ENCODE measurements at regions not wholly inside any gene's neighbourhood (a gene's known extent, or its start where the extent isn't known, plus 50 kb on each side); places are given as distances from the start of the nearest gene placed in this dataset.
A peak's percentile ranks its signal among the peaks of the same experiment; 100 is the strongest.

DNA sequence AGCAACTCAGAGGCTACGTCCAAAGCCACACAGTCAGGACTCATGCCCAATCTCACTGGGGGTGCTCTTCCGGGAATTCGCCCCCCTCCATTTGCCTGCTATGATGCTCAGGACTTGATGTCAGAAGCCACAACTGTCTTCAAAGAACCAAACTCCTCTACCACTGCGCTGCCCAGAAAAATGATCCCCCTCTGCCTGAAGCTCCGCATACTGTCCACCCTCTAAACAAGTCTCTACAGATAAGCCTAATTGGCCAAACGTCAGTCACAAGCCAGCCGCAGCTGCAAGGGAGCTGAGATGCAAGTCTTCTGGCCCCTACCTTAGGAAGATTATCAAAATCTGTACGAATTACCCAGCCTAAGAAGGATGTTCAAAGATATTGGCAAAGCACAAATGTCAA, 294.6 kb downstream of the BUD13 start:
- DNase-seq (ENCODE audit: low spot score) = no peak

- no peak for DNase-seq (ENCODE audit: low spot score)
Measured at GRCh38 chr11:116473790-116474346, 298.9 kb downstream of the BUD13 start.

GRCh38 chr11:116473206-116473769, 299.5 kb downstream of the BUD13 start:
- DNase-seq (ENCODE audit: low spot score) = no peak

GRCh38 chr11:116472651-116473050, 300.1 kb downstream of the BUD13 start:
- DNase-seq (ENCODE audit: low spot score) = no peak

GRCh38 chr11:116471608-116472256, 301.1 kb downstream of the BUD13 start:
- no peak for DNase-seq (ENCODE audit: low spot score)

DNA sequence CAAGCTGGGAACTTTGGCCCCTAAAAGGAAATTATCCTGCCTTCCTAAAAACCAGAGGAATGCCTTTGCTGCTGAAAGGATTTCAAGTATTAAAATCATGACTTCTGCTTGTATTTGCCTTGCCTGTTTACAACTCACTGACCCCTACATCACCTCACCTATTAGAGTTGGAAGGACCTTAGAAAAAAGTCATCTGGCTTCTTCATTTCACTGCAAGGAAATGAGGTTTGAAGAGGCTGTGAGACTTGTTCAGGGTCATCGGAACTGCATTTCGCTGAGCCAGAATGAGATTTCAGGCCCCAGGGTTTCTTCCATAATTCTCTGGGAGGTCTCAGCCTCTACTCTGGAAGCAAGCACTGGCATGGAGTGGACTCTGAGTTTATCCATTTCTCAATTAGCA, 304.1 kb downstream of the BUD13 start:
- no peak for DNase-seq (ENCODE audit: low spot score)

DNA sequence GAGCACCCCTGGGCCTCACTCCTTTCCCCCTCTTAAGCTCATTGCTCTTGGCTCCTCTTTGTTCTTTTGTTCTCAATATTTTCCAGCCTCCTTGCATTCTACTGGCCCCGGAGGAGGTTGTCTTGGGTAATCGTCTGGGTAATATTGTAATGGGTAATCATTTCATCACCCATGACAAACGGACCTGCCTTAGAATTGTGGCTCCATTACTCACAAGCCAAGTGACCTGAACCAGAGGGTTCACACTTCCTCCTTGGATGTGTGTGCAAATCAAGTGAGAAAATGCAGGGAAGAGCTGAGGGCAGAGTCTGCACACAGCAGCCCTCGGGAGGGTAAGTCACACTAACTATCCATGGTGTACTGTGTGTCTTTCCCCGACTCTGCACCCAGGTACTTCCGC, 305.0 kb downstream of the BUD13 start:
- DNase-seq (ENCODE audit: low spot score) = no peak

DNA sequence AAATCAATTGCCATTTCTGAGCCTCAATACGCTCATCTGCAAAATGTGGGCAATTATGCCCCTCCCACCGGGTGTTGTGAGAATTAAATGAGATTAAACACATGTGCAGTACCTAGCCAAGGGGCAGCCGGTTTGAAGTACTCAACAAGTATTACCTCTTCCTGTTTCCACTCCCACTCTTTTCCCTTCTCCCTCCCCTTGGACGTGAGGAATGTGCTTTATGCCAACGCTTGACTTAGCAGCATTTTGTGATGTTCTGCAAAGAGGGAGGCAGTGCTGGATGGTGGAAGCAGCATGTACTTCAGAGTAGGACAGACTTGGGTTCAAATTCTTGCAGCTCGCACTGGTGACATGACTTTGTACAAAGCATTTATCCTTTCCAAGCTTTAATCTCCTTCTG, 306.0 kb downstream of the BUD13 start:
- no peak for DNase-seq (ENCODE audit: low spot score)

- DNase-seq (ENCODE audit: low spot score) = no peak
Measured at GRCh38 chr11:116466191-116466590, 306.6 kb downstream of the BUD13 start.

DNA sequence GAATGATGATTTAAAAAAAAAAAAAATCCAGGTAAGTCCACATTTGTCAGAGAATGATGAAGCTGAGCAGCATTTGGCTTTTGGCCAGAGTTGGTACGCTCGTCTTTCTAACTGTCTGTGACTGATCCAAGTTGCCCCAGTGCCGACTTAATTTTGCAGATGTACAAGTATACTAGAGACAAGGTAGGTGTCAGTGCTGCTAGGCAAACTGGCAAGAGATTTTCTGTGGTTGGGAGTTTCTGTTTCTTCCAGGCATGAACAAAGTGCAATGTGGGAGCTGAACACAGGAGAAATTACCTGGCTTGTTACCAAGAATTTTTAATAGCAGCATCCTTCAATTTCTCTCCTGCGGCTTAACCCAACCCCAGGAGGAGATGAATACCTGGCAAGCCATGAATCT, 307.7 kb downstream of the BUD13 start:
- no peak for DNase-seq (ENCODE audit: low spot score)

GRCh38 chr11:116461789-116462188, 311.0 kb downstream of the BUD13 start:
- no peak for DNase-seq (ENCODE audit: low spot score)

- no peak for DNase-seq (ENCODE audit: low spot score)
Measured at GRCh38 chr11:116460156-116460920, 312.4 kb downstream of the BUD13 start.

DNA sequence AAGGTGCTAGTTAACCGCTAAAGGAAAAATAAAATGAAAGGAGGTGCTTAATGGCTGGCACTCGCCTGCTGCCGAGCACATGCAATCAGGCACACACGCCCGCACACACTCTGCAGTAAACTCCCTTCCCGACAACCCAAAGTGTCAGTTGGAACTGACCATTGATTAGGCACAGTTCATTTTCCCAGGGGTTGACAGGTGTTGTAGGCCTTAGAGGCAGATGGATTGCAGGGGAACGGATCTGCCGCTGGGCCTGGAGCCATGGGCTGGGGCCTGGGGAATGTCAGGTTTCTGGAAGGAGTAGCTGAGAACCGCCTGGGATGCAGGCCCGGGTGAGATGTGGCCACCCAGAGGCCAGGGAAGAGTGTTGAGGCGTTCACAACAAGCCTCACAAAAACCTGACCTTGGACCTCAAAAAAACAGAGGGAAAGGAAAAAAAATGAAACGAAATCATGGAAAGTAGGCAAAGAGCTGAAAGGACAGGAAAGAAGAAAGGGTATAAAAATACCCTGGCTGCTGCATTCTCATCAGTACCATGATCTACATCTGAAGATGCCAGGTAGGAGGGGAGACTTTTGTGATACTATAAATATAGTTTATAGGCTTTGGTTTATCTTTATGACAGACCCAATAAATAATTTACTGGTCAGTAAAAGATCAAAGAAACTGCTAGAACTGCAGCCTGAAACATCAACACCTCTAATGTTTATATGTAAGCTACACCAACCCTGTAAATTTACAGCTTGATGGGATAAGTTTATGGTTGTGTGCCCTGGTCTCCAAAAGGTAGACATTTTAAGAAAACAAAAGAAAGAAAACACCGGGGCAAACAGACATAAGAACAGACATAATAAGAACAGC, 313.4 kb downstream of the BUD13 start:
- no peak for DNase-seq (ENCODE audit: low spot score)

DNA sequence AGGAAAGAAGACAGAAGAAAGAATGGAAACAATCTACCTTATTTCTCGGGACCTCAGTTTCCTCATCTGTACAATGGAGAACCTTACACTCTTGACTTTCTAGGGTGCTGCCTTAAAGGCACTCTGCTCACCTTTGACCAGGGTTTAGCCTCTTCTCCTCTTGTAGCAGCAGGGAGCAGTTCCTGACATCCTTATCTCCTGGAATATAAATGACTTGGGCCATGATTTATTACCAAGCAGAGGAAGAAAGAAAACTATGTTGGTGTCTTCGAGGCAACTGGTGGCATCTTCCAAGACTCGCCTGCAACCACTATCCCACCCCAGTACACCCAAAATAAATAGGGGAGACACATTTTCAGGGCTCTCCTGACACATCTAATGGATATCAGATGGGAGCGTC, 314.2 kb downstream of the BUD13 start:
- no peak for DNase-seq (ENCODE audit: low spot score)

GRCh38 chr11:116457336-116458007, 315.3 kb downstream of the BUD13 start:
- DNase-seq (ENCODE audit: low spot score) = no peak

DNA sequence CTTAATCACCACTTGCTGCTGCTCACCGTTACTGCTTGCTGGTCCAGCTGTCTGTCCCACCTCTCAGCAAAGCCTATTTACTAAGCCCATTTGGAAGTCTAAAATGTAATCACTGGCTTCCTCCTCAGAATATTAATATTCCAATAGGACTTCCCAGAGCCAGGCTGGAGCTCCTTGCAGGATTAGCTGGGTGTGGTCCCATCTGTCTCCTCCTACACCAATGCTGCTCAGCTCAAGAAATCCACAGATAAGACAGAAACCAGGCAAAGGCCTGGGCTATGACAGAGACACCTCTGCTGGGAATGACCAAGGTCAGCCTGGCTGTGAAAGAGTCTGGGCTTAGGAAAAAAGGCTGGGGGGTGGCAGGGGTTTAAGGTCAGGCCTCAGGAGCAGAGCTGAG, 317.8 kb downstream of the BUD13 start:
- DNase-seq (ENCODE audit: low spot score) = no peak

GRCh38 chr11:116454020-116454645, 318.7 kb downstream of the BUD13 start:
- DNase-seq (ENCODE audit: low spot score) = peak; percentile 46

- no peak for DNase-seq (ENCODE audit: low spot score)
Measured at GRCh38 chr11:116452461-116452860, 320.3 kb downstream of the BUD13 start.

GRCh38 chr11:116449522-116449921, 323.3 kb downstream of the BUD13 start:
- no peak for DNase-seq (ENCODE audit: low spot score)

DNA sequence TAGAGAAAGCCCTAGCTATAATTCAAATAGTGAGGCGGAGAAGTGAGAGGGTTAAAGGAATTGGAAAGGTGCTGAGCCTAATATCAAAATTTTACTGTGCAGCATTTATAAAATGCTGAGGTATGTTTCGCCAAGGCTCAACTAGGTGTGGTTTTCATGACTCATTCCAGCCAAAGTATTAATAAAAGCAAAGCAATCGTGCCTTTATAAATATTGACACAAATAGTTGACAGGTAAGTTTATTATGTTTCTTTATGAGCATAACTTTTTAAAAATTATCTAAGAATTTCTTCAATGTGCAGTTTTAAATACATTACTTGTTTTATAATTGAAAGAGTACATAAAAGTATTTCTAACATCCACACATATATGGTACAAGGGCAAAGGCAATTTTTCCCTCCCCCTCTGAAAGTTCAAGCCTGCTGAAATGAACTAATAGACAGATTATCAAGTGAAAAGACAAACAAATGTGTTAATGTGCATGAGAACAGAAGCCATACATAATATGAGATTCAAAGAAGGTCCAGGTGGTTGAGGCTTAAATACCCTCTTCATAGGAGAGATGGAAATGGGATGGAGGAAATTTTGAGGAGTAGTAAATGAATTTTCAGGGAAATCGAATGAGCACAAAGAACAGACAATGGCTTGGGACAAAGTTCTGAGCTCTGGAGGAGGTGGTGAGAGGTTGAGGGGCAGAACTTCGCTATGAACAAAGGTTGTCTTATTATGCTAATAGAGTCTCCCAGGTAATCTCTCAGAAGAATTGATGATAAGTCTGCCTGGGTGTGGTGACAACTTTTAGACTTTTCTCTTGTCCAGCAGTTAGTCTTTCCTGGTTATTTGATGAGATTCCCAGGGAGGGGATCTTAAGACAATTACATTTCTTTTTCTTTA, 326.5 kb downstream of the BUD13 start:
- DNase-seq (ENCODE audit: low spot score) = no peak

All from HT-29 (cell line).